Stimulated activated CD4-positive, alpha-beta T cell treated with anti-CD3 and anti-CD28 coated beads, Interleukin-12 subunit alpha, Interleukin-12 subunit beta, amount 100 ng/mL, for 48 hours (primary cell): ENCODE measurements at regions not wholly inside any gene's neighbourhood (a gene's known extent, or its start where the extent isn't known, plus 50 kb on each side); places are given as distances from the start of the nearest gene placed in this dataset.

Experiments
- DNase-seq, 3 donors: peaks; one replicate each; pipeline ENCODE4 v3.0.0-alpha.2; 2020; ENCODE audit warnings: low read depth in 2 of 3, low spot score in 1 of 3

DNA sequence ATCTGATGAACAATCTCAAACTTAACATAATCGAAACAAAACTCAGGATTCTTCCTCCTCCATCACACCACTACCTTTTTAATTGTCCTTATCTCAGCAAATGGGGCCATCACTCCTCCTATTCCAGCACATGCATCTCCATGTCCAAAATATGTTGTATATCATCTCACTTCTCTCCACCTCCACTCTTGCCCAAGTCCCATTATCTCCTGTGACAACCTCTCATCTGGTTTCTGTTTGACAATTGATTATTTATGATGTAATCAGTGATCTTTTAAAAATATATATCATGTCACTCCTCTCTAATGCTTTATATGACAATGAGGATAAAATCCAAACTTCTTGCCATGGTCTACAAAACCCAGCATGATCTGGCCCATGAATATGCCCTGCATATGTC is 200.8 kb upstream of the HMGA2 start:
- no peak for DNase-seq

DNA sequence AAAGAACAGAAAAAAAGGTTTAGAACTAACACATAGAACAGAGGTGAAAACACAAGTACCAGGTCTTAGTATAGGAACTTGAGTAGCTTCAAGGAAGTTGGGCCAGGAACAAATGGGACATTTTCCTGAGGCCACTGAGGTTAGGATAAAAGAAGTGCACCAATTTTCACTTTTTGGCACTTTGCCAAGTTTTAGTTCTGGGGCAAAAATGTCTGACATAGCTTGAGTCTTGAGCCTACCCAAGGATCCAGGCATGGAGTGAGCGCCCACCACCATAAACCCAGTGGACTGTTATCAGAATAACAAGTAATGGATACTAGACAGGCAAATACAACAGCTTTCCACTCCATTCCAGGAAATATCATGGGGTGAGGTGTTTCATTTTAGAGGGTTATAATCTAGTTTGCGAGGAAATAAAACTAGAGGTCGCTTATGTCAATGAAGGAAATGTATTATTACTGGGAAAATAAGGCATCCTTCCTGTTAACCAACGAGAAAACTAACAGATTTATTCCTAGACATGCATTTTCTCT is 199.7 kb upstream of the HMGA2 start:
- DNase-seq, result no peak

DNA sequence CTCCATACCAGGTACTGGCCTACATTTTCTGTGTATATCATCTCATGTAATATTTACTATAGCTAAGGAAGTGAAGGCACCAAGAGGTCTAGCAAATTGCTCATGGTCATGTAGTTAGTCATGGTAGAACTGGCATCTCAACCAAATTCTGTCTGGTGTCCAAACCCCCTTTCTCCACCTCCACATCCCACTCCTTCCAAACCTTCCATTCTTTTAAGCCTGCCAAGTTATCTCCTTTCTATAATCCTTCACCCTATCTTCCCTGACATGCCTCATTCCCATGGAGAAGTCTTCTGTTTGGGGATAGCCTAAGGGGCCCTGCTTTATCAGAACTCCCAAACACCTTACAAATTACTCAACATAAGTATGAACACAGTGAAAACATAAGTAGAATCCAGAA is 196.2 kb upstream of the HMGA2 start:
- no peak for DNase-seq

DNA sequence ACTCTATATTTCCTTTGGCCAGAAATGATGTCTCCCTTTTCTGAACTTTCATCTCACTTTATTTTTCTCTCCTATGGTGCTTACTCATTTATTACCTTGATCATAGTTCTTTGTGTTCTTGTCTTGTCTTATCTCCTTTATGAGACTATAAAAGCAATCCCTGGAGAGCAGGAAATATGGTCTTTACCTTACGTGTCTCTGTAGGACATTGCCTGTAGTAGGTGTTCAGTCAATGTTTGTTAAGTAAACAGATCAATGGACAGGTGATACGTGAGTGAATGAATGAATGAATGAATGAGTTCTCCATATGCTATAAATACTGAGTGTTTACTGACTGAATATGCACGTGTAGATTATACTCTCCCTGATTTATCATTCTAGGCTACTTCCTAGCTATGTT is 193.7 kb upstream of the HMGA2 start:
- no peak for DNase-seq

DNA sequence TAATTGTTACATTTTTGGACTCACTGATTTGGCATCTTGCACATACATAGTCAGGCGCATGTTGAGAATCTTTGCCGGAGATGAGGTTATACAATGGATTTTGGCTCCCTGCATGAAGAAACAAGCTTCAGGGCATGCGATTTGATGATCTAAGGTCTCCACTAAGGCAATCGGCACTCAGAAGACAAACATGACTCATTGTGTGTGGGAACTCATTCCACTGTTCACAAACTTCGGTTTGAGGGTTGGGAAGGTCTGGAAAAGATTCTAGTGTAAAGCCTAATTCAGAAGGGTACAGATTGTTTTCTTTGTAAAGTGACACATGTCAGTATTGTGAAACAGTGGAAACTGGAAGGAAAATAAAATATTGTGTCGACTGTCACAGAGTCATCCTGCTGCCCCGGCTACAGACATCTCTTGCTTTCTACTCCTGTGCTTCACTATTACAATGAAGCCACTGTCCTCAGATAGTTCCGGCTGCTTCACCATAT is 192.6 kb upstream of the HMGA2 start:
- DNase-seq, result no peak

GRCh38 chr12:65632131-65632855 is 192.0 kb upstream of the HMGA2 start:
- DNase-seq, result no peak

DNA sequence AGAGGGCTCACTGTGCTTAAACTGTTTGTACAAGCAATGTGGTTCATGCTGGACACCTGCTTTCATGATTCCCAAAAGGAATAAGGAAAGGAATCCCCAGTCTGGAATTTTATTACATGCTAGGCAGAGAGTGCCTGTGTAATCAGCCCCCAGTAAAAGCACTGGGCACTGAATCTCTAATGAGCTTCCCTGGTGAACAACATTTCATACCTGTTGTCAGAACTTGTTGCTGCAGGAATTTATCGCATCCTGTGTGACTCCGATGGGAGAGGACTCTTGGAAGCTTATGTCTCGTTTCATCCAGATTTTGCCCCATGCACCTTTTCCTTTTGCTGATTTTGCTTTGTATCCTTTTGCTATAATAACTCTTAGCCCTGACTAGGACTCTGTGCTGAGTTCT is 190.2 kb upstream of the HMGA2 start:
- DNase-seq, result no peak

DNA sequence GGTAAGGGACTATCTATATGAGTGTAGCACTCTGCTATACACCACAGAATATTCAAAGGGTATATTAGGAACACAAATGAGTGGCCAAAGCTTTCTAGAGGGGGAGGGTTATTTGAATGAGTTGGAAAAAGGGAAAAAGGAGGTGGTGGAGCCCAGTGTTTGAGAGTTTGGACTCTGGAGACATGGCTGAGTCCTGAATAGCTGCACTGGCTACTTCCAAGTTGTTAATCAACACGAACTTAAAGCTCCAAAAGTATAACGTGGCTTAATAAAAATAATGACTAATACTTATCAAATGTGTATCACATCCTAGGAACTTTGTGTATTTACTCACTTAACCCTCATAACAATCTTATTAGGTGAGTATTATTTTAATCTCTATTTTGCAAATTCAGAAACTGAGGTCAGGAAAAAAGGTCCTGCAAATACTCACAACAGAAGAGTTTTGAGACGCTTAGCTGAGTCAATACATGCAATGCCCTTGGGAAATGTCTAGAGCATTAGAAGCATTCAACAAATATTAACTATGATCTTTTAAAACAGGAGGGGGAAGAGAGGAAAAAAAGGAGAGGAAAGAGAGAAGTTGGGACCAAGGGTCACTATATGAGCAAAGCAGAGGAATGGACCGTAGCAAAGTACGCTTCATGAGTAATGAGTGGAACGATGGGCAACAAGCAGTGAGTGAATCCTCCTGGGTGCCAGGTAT is 189.5 kb upstream of the HMGA2 start:
- DNase-seq, result no peak

- DNase-seq, result no peak
Measured at GRCh38 chr12:65636436-65636835, 187.8 kb upstream of the HMGA2 start.

DNA sequence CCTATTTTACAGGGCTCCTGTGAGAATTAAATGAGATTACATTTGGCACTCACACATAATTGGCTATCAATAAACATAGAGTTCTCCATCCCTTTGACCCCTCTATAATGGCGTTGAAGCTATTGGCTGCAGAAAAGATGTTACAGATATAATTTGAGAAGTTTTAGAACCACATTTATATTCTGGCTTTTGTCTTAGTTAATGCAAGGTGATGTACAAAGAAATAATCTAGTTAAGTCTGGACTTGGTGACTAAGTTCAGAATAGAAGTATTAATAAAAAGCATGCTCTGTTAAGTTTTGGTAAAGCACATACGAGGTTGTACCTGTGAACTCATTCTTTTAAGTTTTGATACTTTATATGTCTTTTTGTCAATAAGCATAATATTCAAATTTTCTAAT is 187.1 kb upstream of the HMGA2 start:
- no peak for DNase-seq

DNA sequence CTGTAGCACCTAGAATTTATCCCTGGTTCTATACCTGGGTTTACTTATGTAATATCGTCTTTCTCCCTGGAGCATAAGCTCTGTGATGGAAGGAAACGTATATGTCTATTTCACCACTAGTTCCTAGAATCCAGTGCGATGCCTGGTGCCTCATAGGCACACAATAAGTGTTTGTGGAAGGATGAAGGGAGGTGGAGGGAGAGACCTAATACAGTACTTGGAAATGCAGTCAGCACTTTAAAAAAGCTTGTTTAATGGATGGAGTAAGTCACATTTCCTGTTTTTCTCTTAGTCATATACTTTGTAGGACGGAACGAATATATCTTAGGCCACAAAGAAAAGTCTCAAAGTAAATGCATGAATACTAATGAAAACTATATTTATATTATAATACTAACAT is 186.5 kb upstream of the HMGA2 start:
- no peak for DNase-seq

- no peak for DNase-seq
Measured at GRCh38 chr12:65638324-65638723, 186.0 kb upstream of the HMGA2 start.

DNA sequence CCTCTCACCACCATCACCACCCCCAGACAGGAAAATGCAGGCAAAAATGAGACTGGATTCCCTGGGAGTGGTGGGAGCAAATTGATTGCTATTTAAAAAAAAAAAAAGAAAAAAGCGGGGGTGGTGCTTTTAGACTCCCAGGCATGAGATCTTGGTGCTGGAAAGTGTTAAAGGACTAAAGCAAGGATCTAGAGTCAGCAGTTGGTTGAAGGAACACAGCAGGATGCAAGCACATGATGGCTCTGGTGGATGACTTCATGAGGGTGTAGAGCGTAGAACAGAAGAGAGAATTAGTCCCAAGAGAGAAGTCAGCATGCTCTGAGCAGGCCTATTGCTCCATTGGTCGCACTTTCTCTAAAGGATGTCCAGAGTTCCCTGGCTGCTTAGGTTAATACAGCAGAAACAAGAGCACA is 183.8 kb upstream of the HMGA2 start:
- DNase-seq, result no peak

GRCh38 chr12:65642061-65642661 is 182.1 kb upstream of the HMGA2 start:
- DNase-seq, result no peak

DNA sequence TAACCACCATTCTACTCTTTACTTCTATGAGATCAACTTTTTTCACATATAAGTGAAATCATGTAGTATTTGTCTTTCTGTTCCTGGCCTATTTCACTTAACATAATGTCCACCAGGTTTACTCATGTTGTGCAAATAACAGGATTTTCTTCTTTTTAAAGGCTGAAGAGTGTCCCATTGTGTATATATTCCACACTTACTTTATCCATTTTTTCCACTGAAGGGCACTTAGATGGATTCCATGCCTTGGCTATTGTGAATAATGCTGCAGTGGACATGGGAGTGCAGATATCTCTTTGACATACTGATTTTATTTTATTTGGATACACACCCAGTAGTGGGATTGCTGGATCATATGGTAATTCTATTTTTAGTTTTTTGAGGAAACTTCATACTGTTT is 181.1 kb upstream of the HMGA2 start:
- DNase-seq, result no peak

- DNase-seq, result no peak
Measured at GRCh38 chr12:65643595-65644386, 180.5 kb upstream of the HMGA2 start.

- DNase-seq, result no peak
Measured at GRCh38 chr12:65646127-65646643, 178.1 kb upstream of the HMGA2 start.

DNA sequence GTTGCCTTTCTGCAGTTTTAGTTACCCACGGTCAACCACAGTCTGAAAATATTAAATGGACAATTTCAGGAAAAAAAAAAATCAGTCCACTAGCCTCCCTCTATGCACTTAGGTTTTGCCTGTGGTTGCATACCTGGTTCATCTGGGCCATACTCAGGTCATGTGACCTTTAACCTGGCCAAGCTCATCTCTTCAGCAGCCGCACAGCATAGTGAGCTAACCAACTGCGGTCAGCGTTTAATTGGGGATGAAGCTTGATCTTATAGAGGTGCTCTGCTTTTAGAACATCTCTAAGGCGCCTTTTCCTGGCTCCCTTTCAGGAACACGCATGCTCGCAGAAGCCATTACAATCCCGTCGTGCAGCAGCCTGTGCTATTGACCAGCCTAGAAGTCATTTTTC is 177.2 kb upstream of the HMGA2 start:
- DNase-seq, result no peak

GRCh38 chr12:65648461-65648860 is 175.8 kb upstream of the HMGA2 start:
- DNase-seq, result no peak

DNA sequence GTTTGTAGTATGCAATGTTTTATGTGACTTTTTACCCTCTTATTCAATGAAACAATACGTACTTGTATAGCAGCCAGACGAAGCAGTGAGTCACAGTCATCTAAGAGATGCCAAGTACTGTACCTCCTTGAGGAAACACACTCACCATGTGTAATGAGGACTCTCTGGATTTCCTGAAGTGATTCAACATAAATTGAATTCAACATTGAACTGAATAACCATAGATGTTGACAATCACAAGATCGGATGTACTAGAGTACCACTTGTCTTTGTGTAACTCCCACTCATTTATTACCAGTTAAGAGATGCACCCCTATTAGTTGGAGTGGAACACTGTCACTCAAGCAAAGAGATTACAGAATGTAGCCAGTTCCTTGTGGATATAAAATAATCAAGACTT is 175.2 kb upstream of the HMGA2 start:
- no peak for DNase-seq

DNA sequence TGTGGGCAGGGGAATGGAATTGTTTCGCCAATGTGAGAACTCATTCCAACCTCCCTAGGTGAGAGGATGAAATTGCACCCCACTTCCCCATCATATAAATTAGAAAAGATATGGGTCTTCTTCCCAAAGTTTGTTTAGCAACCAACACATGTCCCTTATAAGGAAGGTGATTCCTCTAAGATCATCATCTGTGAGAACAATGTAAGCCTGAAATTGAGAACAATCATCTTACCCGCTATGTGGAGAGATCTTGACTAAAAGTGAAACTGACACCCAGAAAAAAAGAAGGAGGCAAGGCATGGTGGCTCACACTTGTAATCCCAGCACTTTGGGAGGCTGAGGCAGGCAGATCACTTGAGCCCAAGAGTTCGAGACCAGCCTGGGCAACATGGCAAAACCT is 173.2 kb upstream of the HMGA2 start:
- DNase-seq, result no peak
